ENCODE measurements at regions not wholly inside any gene's neighbourhood (a gene's known extent, or its start where the extent isn't known, plus 50 kb on each side); places are given as distances from the start of the nearest gene placed in this dataset.
"Not testable (repeated sequence)": the region's sequence is repeated elsewhere in the genome, so short reads cannot be mapped to it uniquely, and the experiment has no call there.

DNA sequence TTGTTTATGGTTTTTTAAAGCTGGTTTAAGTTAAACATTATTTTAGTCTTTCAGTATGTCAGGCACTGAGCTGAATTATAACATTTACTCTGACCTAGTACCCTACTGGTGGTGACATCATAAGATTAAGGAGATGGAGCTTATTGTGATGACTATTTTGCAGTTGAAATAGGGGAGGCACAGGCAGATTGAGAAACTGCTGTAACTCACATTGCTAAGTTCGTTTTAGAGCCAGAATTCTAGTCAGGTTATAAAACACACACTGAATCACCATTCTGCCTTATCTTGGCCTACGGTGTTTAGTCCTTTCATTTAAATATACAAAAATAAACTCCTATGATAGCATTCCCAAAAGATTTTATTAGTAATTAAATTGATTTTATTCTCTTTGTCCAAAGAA lies 584.1 kb downstream of the TFAP2A start:
- intact Hi-C loops (cut with micrococcal nuclease): no loop called here
- Histone ChIP-seq H3K9ac (ENCODE audit: insufficient read depth, low read length, poor library complexity, severe bottlenecking) (no peak overlapping the region), H3K4me3 (replicated peaks in 1 of 3; ENCODE audit: low read depth in 2 of 3, low read length in 3 of 3) (no peak overlapping the region), H3K9me3 (replicated peaks in 1 of 2; ENCODE audit: control insufficient read depth in 1 of 2, insufficient read depth in 1 of 2, low read length in 2 of 2) (no peaks in the 10 kb centered on the region), H3K4me2 (replicated peaks; ENCODE audit: extremely low read depth, low read length, poor library complexity, severe bottlenecking) (no peak overlapping the region), H3K27me3 (ENCODE audit: control insufficient read depth in 2 of 2, insufficient read depth in 2 of 2, low read length in 2 of 2) (no peaks in the 10 kb centered on the region), H4K20me1 (ENCODE audit: insufficient read depth, low read length) (no peaks in the 10 kb centered on the region), H3K79me2 (ENCODE audit: insufficient read depth, low read length) (no peaks in the 10 kb centered on the region), H3K27ac (ENCODE audit: low read depth in 1 of 2, low read length in 2 of 2) (no peak overlapping the region), H2AFZ (ENCODE audit: insufficient read depth, low read depth, low read length, poor library complexity, severe bottlenecking) (no peak overlapping the region), H3K4me1 (ENCODE audit: control insufficient read depth in 1 of 2, insufficient read depth in 2 of 2, low read length in 2 of 2) (no peaks in the 10 kb centered on the region), H3K36me3 (replicated peaks in 1 of 2; ENCODE audit: control insufficient read depth in 1 of 2, insufficient read depth in 2 of 2, low read length in 2 of 2) (no peaks in the 10 kb centered on the region)
- Mint-ChIP-seq H3K36me3 (no peaks in the 10 kb centered on the region), H3K27me3 (ENCODE audit: low read depth in 3 of 3) (no peaks in the 10 kb centered on the region), H3K4me3 (no peak overlapping the region), H3K4me1 (no peaks in the 10 kb centered on the region), H3K9me3 (peaks cover 0 to 4% (median 1%) of the 10 kb centered on the region in 7 donors), H3K27ac (no peak overlapping the region)
- no CpG with 5 or more reads among the region's 2 CpGs for WGBS (ENCODE audit: insufficient coverage)
- DNase-seq: no peak
- TF ChIP-seq, protein P1, sequence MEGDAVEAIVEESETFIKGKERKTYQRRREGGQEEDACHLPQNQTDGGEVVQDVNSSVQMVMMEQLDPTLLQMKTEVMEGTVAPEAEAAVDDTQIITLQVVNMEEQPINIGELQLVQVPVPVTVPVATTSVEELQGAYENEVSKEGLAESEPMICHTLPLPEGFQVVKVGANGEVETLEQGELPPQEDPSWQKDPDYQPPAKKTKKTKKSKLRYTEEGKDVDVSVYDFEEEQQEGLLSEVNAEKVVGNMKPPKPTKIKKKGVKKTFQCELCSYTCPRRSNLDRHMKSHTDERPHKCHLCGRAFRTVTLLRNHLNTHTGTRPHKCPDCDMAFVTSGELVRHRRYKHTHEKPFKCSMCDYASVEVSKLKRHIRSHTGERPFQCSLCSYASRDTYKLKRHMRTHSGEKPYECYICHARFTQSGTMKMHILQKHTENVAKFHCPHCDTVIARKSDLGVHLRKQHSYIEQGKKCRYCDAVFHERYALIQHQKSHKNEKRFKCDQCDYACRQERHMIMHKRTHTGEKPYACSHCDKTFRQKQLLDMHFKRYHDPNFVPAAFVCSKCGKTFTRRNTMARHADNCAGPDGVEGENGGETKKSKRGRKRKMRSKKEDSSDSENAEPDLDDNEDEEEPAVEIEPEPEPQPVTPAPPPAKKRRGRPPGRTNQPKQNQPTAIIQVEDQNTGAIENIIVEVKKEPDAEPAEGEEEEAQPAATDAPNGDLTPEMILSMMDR (IDR thresholded peaks at IDR 0.05): no peak

DNA sequence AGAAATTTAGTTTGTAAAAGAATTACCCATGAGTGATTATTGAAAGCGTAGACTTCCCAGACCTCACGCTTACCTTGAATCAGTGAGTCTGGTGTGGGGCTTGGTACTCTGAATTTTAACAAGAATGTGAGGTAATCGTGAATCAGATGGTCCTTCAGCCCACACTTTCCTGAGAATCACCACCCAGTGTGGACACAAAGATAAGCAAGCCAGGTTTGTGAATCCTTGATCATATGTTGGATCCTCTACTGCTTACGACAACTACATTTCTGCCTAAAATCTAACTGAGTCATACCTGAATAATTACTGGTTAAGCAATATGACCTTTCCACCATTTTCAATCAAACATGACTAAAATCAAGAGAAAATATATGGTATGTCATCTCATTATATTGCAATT lies 589.3 kb downstream of the TFAP2A start:
- DNase-seq: no peak
- H3K27me3 ChIP-seq (ENCODE audit: control insufficient read depth in 2 of 2, insufficient read depth in 2 of 2, low read length in 2 of 2): no peaks in the 10 kb centered on the region
- Mint-ChIP-seq H3K4me1 (no peaks in the 10 kb centered on the region), H3K36me3 (no peaks in the 10 kb centered on the region), H3K9me3 (peaks cover 0 to 8% (median 1%) of the 10 kb centered on the region in 7 donors), H3K27me3 (ENCODE audit: low read depth in 3 of 3) (no peaks in the 10 kb centered on the region), H3K4me3 (no peak overlapping the region), H3K27ac (no peak overlapping the region)
- no peaks in the 10 kb centered on the region for H4K20me1 ChIP-seq (ENCODE audit: insufficient read depth, low read length)
- H3K9ac ChIP-seq (ENCODE audit: insufficient read depth, low read length, poor library complexity, severe bottlenecking): no peak overlapping the region
- H3K4me2 ChIP-seq (replicated peaks; ENCODE audit: extremely low read depth, low read length, poor library complexity, severe bottlenecking): no peak overlapping the region
- no peak overlapping the region for H3K27ac ChIP-seq (ENCODE audit: low read depth in 1 of 2, low read length in 2 of 2)
- H3K4me1 ChIP-seq (ENCODE audit: control insufficient read depth in 1 of 2, insufficient read depth in 2 of 2, low read length in 2 of 2): no peaks in the 10 kb centered on the region
- no peaks in the 10 kb centered on the region for H3K79me2 ChIP-seq (ENCODE audit: insufficient read depth, low read length)
- TF ChIP-seq, protein P1 (IDR thresholded peaks at IDR 0.05): no peak
- no CpG with 5 or more reads among the region's 4 CpGs for WGBS (ENCODE audit: insufficient coverage)
- no peak overlapping the region for H3K4me3 ChIP-seq (replicated peaks in 1 of 3; ENCODE audit: low read depth in 2 of 3, low read length in 3 of 3)
- H3K36me3 ChIP-seq (replicated peaks in 1 of 2; ENCODE audit: control insufficient read depth in 1 of 2, insufficient read depth in 2 of 2, low read length in 2 of 2): no peaks in the 10 kb centered on the region
- H3K9me3 ChIP-seq (replicated peaks in 1 of 2; ENCODE audit: control insufficient read depth in 1 of 2, insufficient read depth in 1 of 2, low read length in 2 of 2): no peaks in the 10 kb centered on the region
- H2AFZ ChIP-seq (ENCODE audit: insufficient read depth, low read depth, low read length, poor library complexity, severe bottlenecking): no peak overlapping the region
- intact Hi-C loops (cut with micrococcal nuclease): no loop called here

DNA sequence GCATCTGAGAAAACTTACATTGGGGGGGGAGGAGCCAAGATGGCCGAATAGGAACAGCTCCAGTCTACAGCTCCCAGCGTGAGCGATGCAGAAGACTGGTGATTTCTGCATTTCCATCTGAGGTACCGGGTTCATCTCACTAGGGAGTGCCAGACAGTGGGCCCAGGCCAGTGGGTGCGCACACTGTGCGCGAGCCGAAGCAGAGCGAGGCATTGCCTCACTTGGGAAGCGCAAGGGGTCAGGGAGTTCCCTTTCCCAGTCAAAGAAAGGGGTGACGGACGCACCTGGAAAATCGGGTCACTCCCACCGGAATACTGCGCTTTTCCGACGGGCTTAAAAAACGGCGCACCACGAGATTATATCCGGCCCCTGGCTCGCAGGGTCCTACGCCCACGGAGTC lies 604.1 kb downstream of the TFAP2A start:
- H3K36me3 Mint-ChIP-seq; H3K27me3 ChIP-seq (ENCODE audit: control insufficient read depth in 2 of 2, insufficient read depth in 2 of 2, low read length in 2 of 2); H3K79me2 ChIP-seq (ENCODE audit: insufficient read depth, low read length); H3K9ac ChIP-seq (ENCODE audit: insufficient read depth, low read length, poor library complexity, severe bottlenecking); H3K4me2 ChIP-seq (replicated peaks; ENCODE audit: extremely low read depth, low read length, poor library complexity, severe bottlenecking); DNase-seq; H3K4me3 ChIP-seq (replicated peaks in 1 of 3; ENCODE audit: low read depth in 2 of 3, low read length in 3 of 3); H3K27ac Mint-ChIP-seq; H3K27ac ChIP-seq (ENCODE audit: low read depth in 1 of 2, low read length in 2 of 2); H3K4me1 ChIP-seq (ENCODE audit: control insufficient read depth in 1 of 2, insufficient read depth in 2 of 2, low read length in 2 of 2); H3K4me3 Mint-ChIP-seq; intact Hi-C loops (cut with micrococcal nuclease); H2AFZ ChIP-seq (ENCODE audit: insufficient read depth, low read depth, low read length, poor library complexity, severe bottlenecking); H3K4me1 Mint-ChIP-seq; H3K9me3 ChIP-seq (replicated peaks in 1 of 2; ENCODE audit: control insufficient read depth in 1 of 2, insufficient read depth in 1 of 2, low read length in 2 of 2); H3K27me3 Mint-ChIP-seq (ENCODE audit: low read depth in 3 of 3); H3K36me3 ChIP-seq (replicated peaks in 1 of 2; ENCODE audit: control insufficient read depth in 1 of 2, insufficient read depth in 2 of 2, low read length in 2 of 2); H4K20me1 ChIP-seq (ENCODE audit: insufficient read depth, low read length): not testable (repeated sequence)
- 100% methylated on average over 4 of the region's 24 CpGs for WGBS (ENCODE audit: insufficient coverage)
- peaks cover 0 to 11% (median 9%) of the 10 kb centered on the region in 7 donors for H3K9me3 Mint-ChIP-seq
